MM.1S (cell line): ENCODE measurements at regions not wholly inside any gene's neighbourhood (a gene's known extent, or its start where the extent isn't known, plus 50 kb on each side); places are given as distances from the start of the nearest gene placed in this dataset.

ENCODE experiments used
- DNase-seq: peaks from one replicate; pipeline ENCODE4 v3.0.0-alpha.2; 2015
- H2AFZ ChIP-seq: fragments of 300-600 bp; sonication (generic); 2 replicates; pipeline ENCODE4 v1.6.0; 2016; ENCODE audit warnings: antibody characterized with exemption, low read length
- H3F3A ChIP-seq: fragments of 300-600 bp; sonication (generic); 2 replicates; pipeline ENCODE4 v1.6.1; 2016; ENCODE audit warnings: mild to moderate bottlenecking, antibody characterized with exemption, low read length, moderate library complexity, mixed read lengths; ENCODE audit not compliant: insufficient read depth
- H3K27ac ChIP-seq: fragments of 300-600 bp; sonication (generic); 2 replicates; pipeline ENCODE4 v1.5.1; 2016; ENCODE audit warnings: mild to moderate bottlenecking, low read length
- H3K27me3 ChIP-seq: fragments of 300-600 bp; sonication (generic); replicated peaks from 2 replicates; pipeline ENCODE4 v1.6.0; 2016; ENCODE audit warnings: low read length; ENCODE audit not compliant: insufficient read depth
- H3K36me3 ChIP-seq: fragments of 300-600 bp; sonication (generic); replicated peaks from 2 replicates; pipeline ENCODE4 v1.6.1; 2016; ENCODE audit warnings: mild to moderate bottlenecking, low read length, mixed read lengths; ENCODE audit not compliant: insufficient read depth
- H3K4me1 ChIP-seq: fragments of 300-600 bp; sonication (generic); 2 replicates; pipeline ENCODE4 v1.6.1; 2016; ENCODE audit warnings: low read length, mixed read lengths
- H3K4me2 ChIP-seq: fragments of 300-600 bp; sonication (generic); 2 replicates; pipeline ENCODE4 v1.6.0; 2016; ENCODE audit warnings: low read depth, low read length
- H3K4me3 ChIP-seq: fragments of 300-600 bp; sonication (generic); 2 replicates; pipeline ENCODE4 v1.5.1; 2016; ENCODE audit warnings: low read length, mixed read lengths
- H3K79me2 ChIP-seq: fragments of 300-600 bp; sonication (generic); 2 replicates; pipeline ENCODE4 v1.6.1; 2016; ENCODE audit warnings: mixed run types, low read length, mixed read lengths
- H3K9ac ChIP-seq: fragments of 300-600 bp; sonication (generic); 2 replicates; pipeline ENCODE4 v1.6.1; 2016; ENCODE audit warnings: low read length, mixed read lengths
- H3K9me2 ChIP-seq: fragments of 300-600 bp; sonication (generic); replicated peaks from 2 replicates; pipeline ENCODE4 v1.6.1; 2016; ENCODE audit warnings: mild to moderate bottlenecking, low read length, mixed read lengths; ENCODE audit not compliant: insufficient read depth
- H3K9me3 ChIP-seq: fragments of 300-600 bp; sonication (generic); replicated peaks from 2 replicates; pipeline ENCODE4 v1.6.1; 2016; ENCODE audit warnings: mild to moderate bottlenecking, low read length, mixed read lengths; ENCODE audit not compliant: insufficient read depth
- H4K20me1 ChIP-seq: fragments of 300-600 bp; sonication (generic); 2 replicates; pipeline ENCODE4 v1.6.1; 2016; ENCODE audit warnings: mild to moderate bottlenecking, low read length, moderate library complexity, mixed read lengths; ENCODE audit not compliant: insufficient read depth
- EZH2 ChIP-seq: fragments of 300-600 bp; sonication (generic); optimal IDR thresholded peaks from 2 replicates; pipeline ENCODE3; 2017; ENCODE audit warnings: low read depth, mild to moderate bottlenecking, antibody characterized with exemption, low read length, mixed read lengths
- EZH2phosphoT487 ChIP-seq: fragments of 300-600 bp; sonication (generic); IDR thresholded peaks from 2 replicates; pipeline ENCODE4 v1.6.1; 2018; ENCODE audit warnings: antibody characterized with exemption, low read length
- TF ChIP-seq, protein P1 (sequence below): fragments of 300-600 bp; sonication (generic); IDR thresholded peaks from 2 replicates; pipeline ENCODE4 v1.5.1; 2016; ENCODE audit warnings: antibody characterized with exemption, low read length, mixed read lengths

DNA sequence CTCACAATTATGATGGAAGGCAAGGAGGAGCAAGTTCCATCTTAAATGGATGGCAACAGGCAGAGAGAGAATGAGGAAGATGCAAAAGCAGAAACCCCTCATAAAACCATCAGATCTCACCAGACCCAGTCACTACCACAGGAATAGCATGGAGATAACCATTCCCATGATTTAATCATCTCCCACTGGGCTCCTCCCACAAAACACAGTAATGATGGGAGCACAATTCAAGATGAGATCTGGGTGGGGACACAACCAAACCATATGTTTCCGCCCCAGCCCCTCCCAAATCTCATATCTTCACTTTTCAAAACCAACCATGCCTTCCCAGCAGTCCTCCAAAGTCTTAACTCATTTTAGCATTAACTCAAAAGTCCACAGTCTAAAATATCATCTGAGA lies 304.0 kb downstream of the TUSC1 start:
- no peak overlapping the region for H3K27ac ChIP-seq
- H3K4me3 ChIP-seq = no peak overlapping the region
- no peak overlapping the region for H2AFZ ChIP-seq
- no peaks in the 10 kb centered on the region for H4K20me1 ChIP-seq
- no peaks in the 10 kb centered on the region for H3K36me3 ChIP-seq
- no peaks in the 10 kb centered on the region for H3K79me2 ChIP-seq
- no peaks in the 10 kb centered on the region for H3K9me2 ChIP-seq
- no peak for TF ChIP-seq EZH2phosphoT487
- TF ChIP-seq, protein P1, sequence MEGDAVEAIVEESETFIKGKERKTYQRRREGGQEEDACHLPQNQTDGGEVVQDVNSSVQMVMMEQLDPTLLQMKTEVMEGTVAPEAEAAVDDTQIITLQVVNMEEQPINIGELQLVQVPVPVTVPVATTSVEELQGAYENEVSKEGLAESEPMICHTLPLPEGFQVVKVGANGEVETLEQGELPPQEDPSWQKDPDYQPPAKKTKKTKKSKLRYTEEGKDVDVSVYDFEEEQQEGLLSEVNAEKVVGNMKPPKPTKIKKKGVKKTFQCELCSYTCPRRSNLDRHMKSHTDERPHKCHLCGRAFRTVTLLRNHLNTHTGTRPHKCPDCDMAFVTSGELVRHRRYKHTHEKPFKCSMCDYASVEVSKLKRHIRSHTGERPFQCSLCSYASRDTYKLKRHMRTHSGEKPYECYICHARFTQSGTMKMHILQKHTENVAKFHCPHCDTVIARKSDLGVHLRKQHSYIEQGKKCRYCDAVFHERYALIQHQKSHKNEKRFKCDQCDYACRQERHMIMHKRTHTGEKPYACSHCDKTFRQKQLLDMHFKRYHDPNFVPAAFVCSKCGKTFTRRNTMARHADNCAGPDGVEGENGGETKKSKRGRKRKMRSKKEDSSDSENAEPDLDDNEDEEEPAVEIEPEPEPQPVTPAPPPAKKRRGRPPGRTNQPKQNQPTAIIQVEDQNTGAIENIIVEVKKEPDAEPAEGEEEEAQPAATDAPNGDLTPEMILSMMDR = no peak
- TF ChIP-seq EZH2 = no peak
- H3K27me3 ChIP-seq = no peaks in the 10 kb centered on the region
- no peaks in the 10 kb centered on the region for H3F3A ChIP-seq
- H3K4me2 ChIP-seq = no peak overlapping the region
- H3K4me1 ChIP-seq = no peaks in the 10 kb centered on the region
- DNase-seq = no peak
- H3K9ac ChIP-seq = no peak overlapping the region
- H3K9me3 ChIP-seq = no peaks in the 10 kb centered on the region

DNA sequence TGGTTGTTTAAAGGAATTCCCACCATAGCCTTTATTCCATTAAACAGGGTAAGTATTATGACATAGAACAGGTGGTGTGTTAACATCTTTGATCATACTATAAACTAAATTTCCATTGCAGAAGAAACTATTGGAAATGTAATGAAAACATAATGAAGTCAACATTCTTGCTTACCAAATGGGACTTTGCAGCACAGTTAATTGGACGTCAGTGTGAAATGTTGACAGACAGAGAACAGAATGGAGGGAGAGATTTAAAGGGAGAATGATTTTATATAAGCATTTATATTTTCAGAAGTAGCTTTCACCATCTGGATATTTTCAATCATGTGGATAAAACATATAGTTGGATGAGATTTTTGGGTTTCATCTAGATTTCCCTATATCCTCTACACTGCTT lies 311.3 kb downstream of the TUSC1 start:
- DNase-seq = no peak
- Histone ChIP-seq H3K9ac (no peak overlapping the region), H3K4me1 (no peaks in the 10 kb centered on the region), H3K27ac (no peak overlapping the region), H3K27me3 (no peaks in the 10 kb centered on the region), H3K79me2 (no peaks in the 10 kb centered on the region), H4K20me1 (no peaks in the 10 kb centered on the region), H2AFZ (no peak overlapping the region), H3K4me2 (no peak overlapping the region), H3K9me3 (no peaks in the 10 kb centered on the region), H3K36me3 (no peaks in the 10 kb centered on the region), H3K9me2 (no peaks in the 10 kb centered on the region), H3K4me3 (no peak overlapping the region), H3F3A (no peaks in the 10 kb centered on the region)
- TF ChIP-seq, protein P1 = no peak

DNA sequence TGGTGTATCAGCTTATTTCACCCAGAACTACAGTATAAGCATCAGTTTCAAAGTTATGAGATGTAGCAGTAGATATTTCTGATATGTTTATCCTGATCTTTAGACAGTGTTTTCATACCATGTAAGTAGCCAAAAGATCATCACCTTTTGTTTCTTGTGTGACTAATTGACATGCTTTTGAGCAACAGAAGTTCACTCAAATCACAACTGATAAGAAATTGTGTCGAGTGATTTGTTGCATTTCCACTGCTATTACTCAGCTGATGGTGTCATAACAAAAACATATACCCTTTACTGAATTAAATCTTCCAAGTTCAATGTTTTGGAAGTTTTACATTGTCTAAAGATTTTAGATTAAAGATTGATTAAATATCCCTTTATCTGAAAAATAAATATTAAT lies 324.5 kb downstream of the TUSC1 start:
- Histone ChIP-seq H3K4me2 (no peak overlapping the region), H3K9me2 (no peaks in the 10 kb centered on the region), H3K9me3 (no peaks in the 10 kb centered on the region), H3K4me3 (no peak overlapping the region), H3K36me3 (no peaks in the 10 kb centered on the region), H3K9ac (no peak overlapping the region), H3K27me3 (no peaks in the 10 kb centered on the region), H4K20me1 (no peaks in the 10 kb centered on the region), H3K79me2 (no peaks in the 10 kb centered on the region), H3K4me1 (no peaks in the 10 kb centered on the region), H2AFZ (no peak overlapping the region), H3F3A (no peaks in the 10 kb centered on the region), H3K27ac (no peak overlapping the region)
- TF ChIP-seq, protein P1 = no peak
- TF ChIP-seq EZH2phosphoT487 (no peak), EZH2 (no peak)
- no peak for DNase-seq

DNA sequence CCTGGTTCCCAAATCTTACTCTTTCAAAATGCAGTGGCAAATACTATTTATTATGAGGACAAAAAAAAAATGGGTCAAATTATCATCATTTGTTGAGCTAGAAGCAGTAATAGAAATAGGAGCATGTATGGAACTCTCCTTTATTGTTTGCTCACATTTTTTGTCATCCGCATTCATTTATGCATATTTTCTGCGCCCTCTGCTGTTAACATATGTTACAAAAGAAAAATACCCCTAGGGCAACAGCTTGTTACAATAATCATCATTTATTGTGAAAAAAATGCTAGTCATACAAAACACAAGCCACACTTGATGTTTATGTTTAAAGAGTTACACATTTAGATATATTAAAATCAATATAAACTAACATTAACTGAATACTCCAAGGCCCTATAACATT lies 328.2 kb downstream of the TUSC1 start:
- Histone ChIP-seq H3F3A (no peaks in the 10 kb centered on the region), H3K9me3 (no peaks in the 10 kb centered on the region), H3K9me2 (no peaks in the 10 kb centered on the region), H3K27me3 (no peaks in the 10 kb centered on the region), H3K36me3 (no peaks in the 10 kb centered on the region), H3K79me2 (no peaks in the 10 kb centered on the region), H4K20me1 (no peaks in the 10 kb centered on the region), H3K4me1 (no peaks in the 10 kb centered on the region), H3K9ac (no peak overlapping the region), H3K4me2 (no peak overlapping the region), H3K27ac (no peak overlapping the region), H3K4me3 (no peak overlapping the region), H2AFZ (no peak overlapping the region)
- TF ChIP-seq EZH2 (no peak), EZH2phosphoT487 (no peak)
- TF ChIP-seq, protein P1 = no peak; the same call in 1 of the 2 replicates
- DNase-seq = no peak
